Osteocyte (in vitro differentiated cells): ENCODE measurements at regions not wholly inside any gene's neighbourhood (a gene's known extent, or its start where the extent isn't known, plus 50 kb on each side); places are given as distances from the start of the nearest gene placed in this dataset.

Source experiments
- DNase-seq: peaks from one replicate; pipeline ENCODE4 v3.0.0; 2021; ENCODE audit warnings: mixed read lengths; ENCODE audit not compliant: unreplicated experiment; ENCODE audit errors: extremely low spot score
- H3K27ac Mint-ChIP-seq: one replicate; pipeline ENCODE4 v1.8.0; 2021; ENCODE audit warnings: mild to moderate bottlenecking, mixed read lengths; ENCODE audit not compliant: unreplicated experiment
- H3K27me3 Mint-ChIP-seq: one replicate; pipeline ENCODE4 v1.8.0; 2021; ENCODE audit warnings: mixed read lengths; ENCODE audit not compliant: unreplicated experiment
- H3K36me3 Mint-ChIP-seq: one replicate; pipeline ENCODE4 v1.8.0; 2021; ENCODE audit warnings: mixed read lengths; ENCODE audit not compliant: unreplicated experiment
- H3K4me1 Mint-ChIP-seq: one replicate; pipeline ENCODE4 v1.8.0; 2021; ENCODE audit warnings: mixed read lengths; ENCODE audit not compliant: unreplicated experiment
- H3K4me3 Mint-ChIP-seq: one replicate; pipeline ENCODE4 v1.8.0; 2021; ENCODE audit warnings: mild to moderate bottlenecking, moderate library complexity, mixed read lengths; ENCODE audit not compliant: unreplicated experiment
- H3K9me3 Mint-ChIP-seq: one replicate; pipeline ENCODE4 v1.8.0; 2021; ENCODE audit warnings: mixed read lengths; ENCODE audit not compliant: unreplicated experiment
- TF ChIP-seq, protein P1 (sequence below): fragments of 200-600 bp; sonication (generic); IDR thresholded peaks from 2 replicates; pipeline ENCODE4 v1.5.0; 2021; ENCODE audit warnings: antibody characterized with exemption, mild to moderate bottlenecking, moderate library complexity

DNA sequence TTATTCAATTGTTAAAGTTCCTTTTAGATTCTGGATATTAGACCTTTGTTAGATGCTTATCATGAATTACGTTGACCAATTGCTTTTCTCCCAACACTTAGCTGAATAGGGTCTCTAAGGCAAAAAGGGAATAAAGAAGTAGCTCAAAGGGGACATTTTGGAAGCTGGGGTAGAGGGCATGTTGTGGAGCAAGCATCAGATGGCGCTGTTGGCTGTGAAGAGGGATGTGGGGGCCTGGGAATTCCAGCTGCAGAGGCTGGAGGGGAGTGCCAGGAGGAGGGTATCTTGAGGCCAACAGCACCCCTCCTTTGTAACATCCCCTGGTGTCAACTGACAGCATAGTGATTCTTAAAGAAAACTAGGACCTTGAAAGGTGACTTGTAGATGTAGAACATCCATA, 198.2 kb downstream of the ADCYAP1 start:
- peaks cover 8% of the 10 kb centered on the region for H3K4me1 Mint-ChIP-seq
- TF ChIP-seq, protein P1, sequence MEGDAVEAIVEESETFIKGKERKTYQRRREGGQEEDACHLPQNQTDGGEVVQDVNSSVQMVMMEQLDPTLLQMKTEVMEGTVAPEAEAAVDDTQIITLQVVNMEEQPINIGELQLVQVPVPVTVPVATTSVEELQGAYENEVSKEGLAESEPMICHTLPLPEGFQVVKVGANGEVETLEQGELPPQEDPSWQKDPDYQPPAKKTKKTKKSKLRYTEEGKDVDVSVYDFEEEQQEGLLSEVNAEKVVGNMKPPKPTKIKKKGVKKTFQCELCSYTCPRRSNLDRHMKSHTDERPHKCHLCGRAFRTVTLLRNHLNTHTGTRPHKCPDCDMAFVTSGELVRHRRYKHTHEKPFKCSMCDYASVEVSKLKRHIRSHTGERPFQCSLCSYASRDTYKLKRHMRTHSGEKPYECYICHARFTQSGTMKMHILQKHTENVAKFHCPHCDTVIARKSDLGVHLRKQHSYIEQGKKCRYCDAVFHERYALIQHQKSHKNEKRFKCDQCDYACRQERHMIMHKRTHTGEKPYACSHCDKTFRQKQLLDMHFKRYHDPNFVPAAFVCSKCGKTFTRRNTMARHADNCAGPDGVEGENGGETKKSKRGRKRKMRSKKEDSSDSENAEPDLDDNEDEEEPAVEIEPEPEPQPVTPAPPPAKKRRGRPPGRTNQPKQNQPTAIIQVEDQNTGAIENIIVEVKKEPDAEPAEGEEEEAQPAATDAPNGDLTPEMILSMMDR: no peak
- no peaks in the 10 kb centered on the region for H3K36me3 Mint-ChIP-seq
- DNase-seq: no peak
- no peak overlapping the region for H3K27ac Mint-ChIP-seq
- H3K27me3 Mint-ChIP-seq: no peaks in the 10 kb centered on the region
- no peaks in the 10 kb centered on the region for H3K9me3 Mint-ChIP-seq
- no peak overlapping the region for H3K4me3 Mint-ChIP-seq

DNA sequence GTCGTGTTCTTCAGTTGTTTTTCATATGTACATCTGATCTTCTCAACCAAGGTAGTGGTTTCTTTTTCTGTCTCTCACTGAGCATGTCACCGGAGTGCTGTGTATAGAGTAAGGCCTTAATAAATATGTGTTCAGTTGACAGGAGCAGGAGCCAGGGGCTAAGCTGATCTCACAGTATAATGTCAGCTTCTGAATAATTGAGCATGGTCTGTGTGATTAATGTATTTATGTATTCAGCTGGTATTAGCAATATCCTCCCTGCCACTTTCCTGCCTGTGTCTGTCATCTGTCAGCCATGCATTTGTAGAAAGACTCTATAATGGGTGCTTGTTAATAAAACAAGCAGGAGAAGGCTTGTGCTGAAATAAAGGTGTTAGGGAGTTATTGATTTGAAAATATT, 198.9 kb downstream of the ADCYAP1 start:
- no peaks in the 10 kb centered on the region for H3K27me3 Mint-ChIP-seq
- H3K9me3 Mint-ChIP-seq: no peaks in the 10 kb centered on the region
- no peak overlapping the region for H3K4me3 Mint-ChIP-seq
- no peak overlapping the region for H3K27ac Mint-ChIP-seq
- TF ChIP-seq, protein P1: no peak
- H3K4me1 Mint-ChIP-seq: peaks cover 8% of the 10 kb centered on the region
- DNase-seq: no peak
- no peaks in the 10 kb centered on the region for H3K36me3 Mint-ChIP-seq

DNA sequence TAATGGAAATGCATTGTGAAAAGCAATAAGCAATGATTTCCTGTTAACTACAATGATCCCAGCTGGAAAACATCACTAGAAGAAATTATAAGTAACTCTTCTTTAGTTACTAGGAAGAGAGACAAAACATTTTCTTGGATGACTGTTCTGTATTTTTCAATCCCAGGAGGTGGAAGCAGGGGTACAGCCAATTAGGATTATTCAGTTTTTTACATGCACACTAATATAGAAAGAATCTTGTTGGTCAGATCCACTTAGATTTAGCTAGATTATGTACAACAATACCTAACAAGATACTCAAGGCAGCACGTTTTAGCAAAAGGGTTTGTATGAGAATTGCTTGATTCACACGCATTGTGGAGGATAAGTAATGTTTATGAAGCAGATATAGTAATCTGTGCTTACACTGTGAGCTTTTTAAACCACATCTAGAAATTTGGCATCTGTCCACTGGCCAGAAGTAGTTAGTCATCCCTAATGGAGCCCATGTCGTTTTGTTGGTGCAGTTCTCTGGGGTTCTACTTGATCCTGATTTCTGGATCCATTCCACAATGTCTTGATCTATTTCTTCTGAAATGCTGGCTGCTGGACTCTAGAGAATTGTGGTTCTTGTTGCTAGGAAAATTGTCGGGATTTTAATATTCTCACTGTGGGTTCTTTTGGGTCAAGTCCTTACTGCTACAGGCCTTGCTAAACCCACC, 199.7 kb downstream of the ADCYAP1 start:
- TF ChIP-seq, protein P1: no peak
- peaks cover 8% of the 10 kb centered on the region for H3K4me1 Mint-ChIP-seq
- no peak overlapping the region for H3K27ac Mint-ChIP-seq
- no peaks in the 10 kb centered on the region for H3K9me3 Mint-ChIP-seq
- no peak overlapping the region for H3K4me3 Mint-ChIP-seq
- DNase-seq: no peak
- no peaks in the 10 kb centered on the region for H3K36me3 Mint-ChIP-seq
- no peaks in the 10 kb centered on the region for H3K27me3 Mint-ChIP-seq

DNA sequence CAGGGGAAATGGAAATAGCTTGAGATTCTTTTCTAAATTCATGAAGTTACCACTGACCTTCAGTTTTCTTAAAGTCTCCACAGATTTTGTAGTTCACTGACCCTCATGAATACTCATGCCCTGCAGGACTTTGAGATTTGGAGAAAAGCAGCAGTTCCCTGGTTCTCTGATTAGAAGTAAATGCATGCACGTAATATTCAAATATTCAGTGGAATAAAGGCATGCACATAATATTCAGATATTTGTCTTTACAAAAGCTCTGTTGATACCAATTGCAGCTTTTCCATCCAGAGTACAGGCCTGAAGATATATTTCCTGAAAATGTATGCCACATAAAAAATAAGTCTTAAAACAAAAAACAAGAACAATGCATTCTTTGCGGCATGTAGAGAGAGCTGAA, 219.8 kb downstream of the ADCYAP1 start:
- DNase-seq: no peak
- H3K27ac Mint-ChIP-seq: no peak overlapping the region
- H3K27me3 Mint-ChIP-seq: no peaks in the 10 kb centered on the region
- no peaks in the 10 kb centered on the region for H3K36me3 Mint-ChIP-seq
- no peak overlapping the region for H3K4me3 Mint-ChIP-seq
- TF ChIP-seq, protein P1: no peak
- peaks cover 13% of the 10 kb centered on the region for H3K9me3 Mint-ChIP-seq
- H3K4me1 Mint-ChIP-seq: no peaks in the 10 kb centered on the region

DNA sequence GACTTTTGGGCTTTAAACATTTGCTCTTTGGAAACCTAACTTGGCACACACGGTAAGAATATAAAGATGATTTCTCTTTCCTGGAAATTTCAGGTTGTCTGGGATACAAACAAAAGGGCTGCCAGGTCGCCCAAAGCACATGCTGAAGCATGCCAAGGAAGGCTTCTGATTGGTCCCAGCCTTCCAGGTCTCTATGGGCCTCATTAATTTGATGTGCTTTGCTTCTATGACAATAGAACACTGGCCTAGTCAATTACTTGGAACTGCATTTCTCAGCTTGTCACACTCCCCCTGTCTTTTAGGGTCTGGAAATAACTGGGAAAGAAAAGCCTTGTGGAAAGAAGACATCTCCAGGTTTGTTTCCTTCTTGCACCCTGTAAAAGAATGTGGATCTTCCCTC, 228.9 kb downstream of the ADCYAP1 start:
- no peaks in the 10 kb centered on the region for H3K27me3 Mint-ChIP-seq
- no peaks in the 10 kb centered on the region for H3K36me3 Mint-ChIP-seq
- TF ChIP-seq, protein P1: no peak
- peaks cover 20% of the 10 kb centered on the region for H3K9me3 Mint-ChIP-seq
- H3K4me3 Mint-ChIP-seq: no peak overlapping the region
- no peaks in the 10 kb centered on the region for H3K4me1 Mint-ChIP-seq
- no peak overlapping the region for H3K27ac Mint-ChIP-seq
- DNase-seq: no peak
